NB4 (cell line): ENCODE measurements at regions not wholly inside any gene's neighbourhood (a gene's known extent, or its start where the extent isn't known, plus 50 kb on each side); places are given as distances from the start of the nearest gene placed in this dataset.

Source experiments
- DNase-seq: peaks from one replicate; pipeline ENCODE4 v3.0.0; 2010; ENCODE audit warnings: low read depth
- H3K4me3 ChIP-seq: one replicate; pipeline ENCODE4 v1.5.1; 2011; ENCODE audit warnings: mild to moderate bottlenecking, low read depth, low read length, moderate library complexity
- CTCF ChIP-seq: IDR thresholded peaks from one replicate; pipeline ENCODE4 v1.5.1; 2012; ENCODE audit warnings: low read depth, low read length
- MAX ChIP-seq: IDR thresholded peaks from 2 replicates; pipeline ENCODE4 v1.6.1; 2011; ENCODE audit warnings: low read depth, low read length
- MYC ChIP-seq: IDR thresholded peaks from 2 replicates; pipeline ENCODE4 v1.6.1; 2011; ENCODE audit warnings: low read depth, low read length
- POLR2A ChIP-seq: IDR thresholded peaks from 2 replicates; pipeline ENCODE4 v1.6.1; 2011; ENCODE audit warnings: mild to moderate bottlenecking; ENCODE audit not compliant: insufficient read length; ENCODE audit errors: extremely low read depth

GRCh38 chr3:41000471-41000870 is 198.8 kb upstream of the CTNNB1 start:
- H3K4me3 ChIP-seq, result no peak overlapping the region
- no peak for DNase-seq
- TF ChIP-seq MYC (no peak), POLR2A (no peak), MAX (no peak), CTCF (no peak)

- H3K4me3 ChIP-seq, result no peak overlapping the region
- no peak for DNase-seq
- TF ChIP-seq MAX, result no peak
- no peak for TF ChIP-seq CTCF
- TF ChIP-seq POLR2A, result no peak
- no peak for TF ChIP-seq MYC
Measured at GRCh38 chr3:41001556-41001955, 197.7 kb upstream of the CTNNB1 start.

GRCh38 chr3:41002104-41002503 is 197.2 kb upstream of the CTNNB1 start:
- H3K4me3 ChIP-seq, result no peak overlapping the region
- no peak for DNase-seq
- TF ChIP-seq POLR2A (no peak), CTCF (no peak), MYC (no peak), MAX (no peak)

- H3K4me3 ChIP-seq, result no peak overlapping the region
- DNase-seq, result no peak
- TF ChIP-seq CTCF (no peak), POLR2A (no peak), MAX (no peak), MYC (no peak)
Measured at GRCh38 chr3:41007399-41007798, 191.9 kb upstream of the CTNNB1 start.

GRCh38 chr3:41011854-41012253 is 187.5 kb upstream of the CTNNB1 start:
- TF ChIP-seq CTCF (no peak), MYC (no peak), MAX (no peak), POLR2A (no peak)
- DNase-seq, result no peak
- H3K4me3 ChIP-seq, result no peak overlapping the region

- DNase-seq, result peak; percentile 4
- no peak for TF ChIP-seq CTCF
- no peak for TF ChIP-seq MAX
- TF ChIP-seq MYC, result no peak
- TF ChIP-seq POLR2A, result no peak
- no peak overlapping the region for H3K4me3 ChIP-seq
Measured at GRCh38 chr3:41018855-41019254, 180.4 kb upstream of the CTNNB1 start.
